GM23338 (cell line): ENCODE measurements at regions not wholly inside any gene's neighbourhood (a gene's known extent, or its start where the extent isn't known, plus 50 kb on each side); places are given as distances from the start of the nearest gene placed in this dataset.

Experiments
- EZH2phosphoT487 ChIP-seq: fragments of 200-600 bp; sonication (generic); IDR thresholded peaks from one replicate; pipeline ENCODE4 v1.8.1; 2018; ENCODE audit warnings: antibody characterized with exemption; ENCODE audit not compliant: unreplicated experiment
- POLR2AphosphoS5 ChIP-seq: IDR thresholded peaks from 2 replicates; pipeline ENCODE4 v1.6.1; 2016; ENCODE audit warnings: antibody characterized with exemption, low read depth

DNA sequence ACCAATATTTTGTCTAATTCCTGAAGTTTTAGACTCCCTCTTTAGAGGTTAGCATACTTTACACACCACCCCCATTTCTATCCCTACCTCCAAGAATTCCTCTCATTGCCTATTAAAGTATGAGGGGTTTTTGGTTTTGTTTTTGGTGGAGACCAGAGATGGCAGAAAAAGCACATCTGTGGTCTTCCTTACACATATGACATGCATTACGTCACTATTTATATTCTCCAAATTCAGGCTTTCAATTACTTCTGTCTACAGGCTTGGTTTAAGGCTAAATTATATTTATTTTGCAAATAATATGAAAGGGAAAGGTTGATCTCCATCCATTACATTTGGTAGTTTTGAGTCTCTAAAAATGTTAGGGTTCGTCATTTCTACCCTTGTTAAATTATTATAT lies 674.6 kb downstream of the LMO4 start:
- TF ChIP-seq POLR2AphosphoS5, result no peak
- no peak for TF ChIP-seq EZH2phosphoT487
